Activated T-cell treated with anti-CD3 and anti-CD28 coated beads, Interleukin-2, amount 50 U/mL, for 72 hours (primary cell): ENCODE measurements at regions not wholly inside any gene's neighbourhood (a gene's known extent, or its start where the extent isn't known, plus 50 kb on each side); places are given as distances from the start of the nearest gene placed in this dataset.

ENCODE experiments used
- ATAC-seq, 2 donors: fragments of 150-1000 bp; cut with Tn5 transposase; replicated peaks in 1 of 2; 2 replicates each; pipeline ENCODE4 v1.10.0; 2021; ENCODE audit warnings: moderate library complexity in 2 of 2, mild to moderate bottlenecking in 1 of 2
- DNase-seq, 2 donors: peaks; one replicate each; pipeline ENCODE4 v3.0.0; 2021 to 2022; ENCODE audit warnings: mixed read lengths in 1 of 2
- H3K27ac Mint-ChIP-seq: one replicate; pipeline ENCODE4 v1.8.0; 2022; ENCODE audit warnings: mild to moderate bottlenecking, moderate library complexity, mixed read lengths
- H3K27me3 Mint-ChIP-seq: one replicate; pipeline ENCODE4 v1.8.0; 2022; ENCODE audit warnings: low read depth, mixed read lengths
- H3K36me3 Mint-ChIP-seq, 2 donors: one replicate each; pipeline ENCODE4 v1.8.0; 2022; ENCODE audit warnings: mixed read lengths in 2 of 2, mild to moderate bottlenecking in 1 of 2; ENCODE audit not compliant: insufficient read depth in 2 of 2
- H3K4me1 Mint-ChIP-seq: one replicate; pipeline ENCODE4 v1.8.0; 2022; ENCODE audit warnings: low read depth, mixed read lengths
- H3K4me3 Mint-ChIP-seq, 2 donors: one replicate each; pipeline ENCODE4 v1.8.0; 2022; ENCODE audit warnings: mild to moderate bottlenecking in 2 of 2, mixed read lengths in 2 of 2, moderate library complexity in 2 of 2
- H3K9me3 Mint-ChIP-seq, 2 donors: one replicate each; pipeline ENCODE4 v1.8.0; 2022; ENCODE audit warnings: mixed read lengths in 2 of 2

GRCh38 chr18:55783921-55784320 is 195.9 kb upstream of the TCF4 start:
- Mint-ChIP-seq H3K4me3 (no peak overlapping the region), H3K27ac (no peak overlapping the region), H3K4me1 (peaks cover 16% of the 10 kb centered on the region)

GRCh38 chr18:55781481-55781957 is 193.5 kb upstream of the TCF4 start:
- Mint-ChIP-seq H3K27ac (no peak overlapping the region), H3K27me3 (peaks cover 51% of the 10 kb centered on the region), H3K4me3 (no peak overlapping the region), H3K36me3 (peaks cover 0 to 2% of the 10 kb centered on the region in 2 donors), H3K9me3 (peaks cover 0 to 3% of the 10 kb centered on the region in 2 donors), H3K4me1 (peaks cover 14% of the 10 kb centered on the region)
- DNase-seq (no peak), ATAC-seq (no peak)

More at GRCh38 chr18:55783921-55784320, 195.9 kb upstream of the TCF4 start:
- H3K27me3 Mint-ChIP-seq = peaks cover 39% of the 10 kb centered on the region
- ATAC-seq (no peak), DNase-seq (no peak)
- peaks cover 3 to 6% of the 10 kb centered on the region in 2 donors for H3K9me3 Mint-ChIP-seq
- peaks cover 2 to 4% of the 10 kb centered on the region in 2 donors for H3K36me3 Mint-ChIP-seq

GRCh38 chr18:55780586-55781071 is 192.6 kb upstream of the TCF4 start:
- no peak for ATAC-seq

GRCh38 chr18:55779691-55780585 is 191.9 kb upstream of the TCF4 start:
- Mint-ChIP-seq H3K9me3 (peaks cover 0 to 3% of the 10 kb centered on the region in 2 donors), H3K27ac (no peak overlapping the region), H3K36me3 (peaks cover 0 to 2% of the 10 kb centered on the region in 2 donors), H3K4me1 (peaks cover 14% of the 10 kb centered on the region), H3K4me3 (peak overlapping the region; percentile 27 to 65), H3K27me3 (peaks cover 57% of the 10 kb centered on the region)
- ATAC-seq (peak in 1 of 2 donors; percentile 69), DNase-seq (peak in 1 of 2 donors; percentile 14)

More at GRCh38 chr18:55780586-55781071, 192.6 kb upstream of the TCF4 start:
- peaks cover 0 to 2% of the 10 kb centered on the region in 2 donors for H3K36me3 Mint-ChIP-seq
- H3K4me1 Mint-ChIP-seq = peaks cover 14% of the 10 kb centered on the region
- peaks cover 57% of the 10 kb centered on the region for H3K27me3 Mint-ChIP-seq
- DNase-seq = no peak
- no peak overlapping the region for H3K27ac Mint-ChIP-seq
- H3K9me3 Mint-ChIP-seq = peaks cover 0 to 3% of the 10 kb centered on the region in 2 donors
- H3K4me3 Mint-ChIP-seq = peak overlapping the region; percentile 27 to 52

GRCh38 chr18:55778788-55779690 is 191.0 kb upstream of the TCF4 start:
- DNase-seq (no peak), ATAC-seq (peak in 1 of 2 donors; percentile 29)
- H3K27ac Mint-ChIP-seq = no peak overlapping the region
- H3K27me3 Mint-ChIP-seq = peaks cover 57% of the 10 kb centered on the region
- H3K36me3 Mint-ChIP-seq = peaks cover 0 to 2% of the 10 kb centered on the region in 2 donors
- H3K4me1 Mint-ChIP-seq = peaks cover 14% of the 10 kb centered on the region
- peaks cover 0 to 3% of the 10 kb centered on the region in 2 donors for H3K9me3 Mint-ChIP-seq
- peak overlapping the region; percentile 26 to 65 for H3K4me3 Mint-ChIP-seq

- H3K4me3 Mint-ChIP-seq = no peak overlapping the region
- DNase-seq (no peak), ATAC-seq (no peak)
- peaks cover 51% of the 10 kb centered on the region for H3K27me3 Mint-ChIP-seq
- H3K9me3 Mint-ChIP-seq = no peaks in the 10 kb centered on the region
- H3K36me3 Mint-ChIP-seq = no peaks in the 10 kb centered on the region
- H3K4me1 Mint-ChIP-seq = peaks cover 14% of the 10 kb centered on the region
- H3K27ac Mint-ChIP-seq = no peak overlapping the region
Observed at GRCh38 chr18:55777666-55778304, 189.8 kb upstream of the TCF4 start.

GRCh38 chr18:55775972-55776371 is 188.0 kb upstream of the TCF4 start:
- Mint-ChIP-seq H3K36me3 (no peaks in the 10 kb centered on the region), H3K4me3 (no peak overlapping the region)
- no peak for ATAC-seq

GRCh38 chr18:55774505-55774904 is 186.5 kb upstream of the TCF4 start:
- no peak for DNase-seq
- Mint-ChIP-seq H3K27me3 (peaks cover 30% of the 10 kb centered on the region), H3K4me3 (no peak overlapping the region), H3K9me3 (no peaks in the 10 kb centered on the region), H3K27ac (no peak overlapping the region), H3K4me1 (peaks cover 10% of the 10 kb centered on the region), H3K36me3 (no peaks in the 10 kb centered on the region)
- ATAC-seq = no peak

More at GRCh38 chr18:55775972-55776371, 188.0 kb upstream of the TCF4 start:
- Mint-ChIP-seq H3K4me1 (peaks cover 14% of the 10 kb centered on the region), H3K27ac (no peak overlapping the region), H3K9me3 (no peaks in the 10 kb centered on the region), H3K27me3 (peaks cover 39% of the 10 kb centered on the region)
- no peak for DNase-seq

- no peak overlapping the region for H3K27ac Mint-ChIP-seq
- peaks cover 0 to 3% of the 10 kb centered on the region in 2 donors for H3K9me3 Mint-ChIP-seq
- H3K36me3 Mint-ChIP-seq = no peaks in the 10 kb centered on the region
- DNase-seq = no peak
- H3K27me3 Mint-ChIP-seq = no peaks in the 10 kb centered on the region
- no peaks in the 10 kb centered on the region for H3K4me1 Mint-ChIP-seq
- ATAC-seq = no peak
- no peak overlapping the region for H3K4me3 Mint-ChIP-seq
Observed at GRCh38 chr18:55768255-55768654, 180.3 kb upstream of the TCF4 start.

GRCh38 chr18:55764386-55764785 is 176.4 kb upstream of the TCF4 start:
- no peak for ATAC-seq
- H3K27ac Mint-ChIP-seq = no peak overlapping the region
- H3K36me3 Mint-ChIP-seq = no peaks in the 10 kb centered on the region
- DNase-seq = no peak
- H3K9me3 Mint-ChIP-seq = peaks cover 0 to 3% of the 10 kb centered on the region in 2 donors
- H3K4me3 Mint-ChIP-seq = no peak overlapping the region
- no peaks in the 10 kb centered on the region for H3K27me3 Mint-ChIP-seq
- no peaks in the 10 kb centered on the region for H3K4me1 Mint-ChIP-seq

GRCh38 chr18:55763805-55764204 is 175.8 kb upstream of the TCF4 start:
- ATAC-seq = no peak
- Mint-ChIP-seq H3K27ac (no peak overlapping the region), H3K4me1 (no peaks in the 10 kb centered on the region), H3K4me3 (no peak overlapping the region), H3K36me3 (no peaks in the 10 kb centered on the region), H3K9me3 (peaks cover 0 to 3% of the 10 kb centered on the region in 2 donors), H3K27me3 (no peaks in the 10 kb centered on the region)
- DNase-seq = no peak

GRCh38 chr18:55763298-55763697 is 175.3 kb upstream of the TCF4 start:
- H3K27ac Mint-ChIP-seq = no peak overlapping the region
- no peaks in the 10 kb centered on the region for H3K4me1 Mint-ChIP-seq
- no peak for ATAC-seq
- H3K4me3 Mint-ChIP-seq = no peak overlapping the region
- H3K27me3 Mint-ChIP-seq = no peaks in the 10 kb centered on the region
- H3K9me3 Mint-ChIP-seq = peaks cover 0 to 4% of the 10 kb centered on the region in 2 donors
- DNase-seq = no peak
- H3K36me3 Mint-ChIP-seq = no peaks in the 10 kb centered on the region
